Muscle of back (tissue), 3 donors: ENCODE measurements at regions not wholly inside any gene's neighbourhood (a gene's known extent, or its start where the extent isn't known, plus 50 kb on each side); places are given as distances from the start of the nearest gene placed in this dataset.
A peak's percentile ranks its signal among the peaks of the same experiment; 100 is the strongest.
"Not testable (repeated sequence)": the region's sequence is repeated elsewhere in the genome, so short reads cannot be mapped to it uniquely, and the experiment has no call there.

Experiments
- DNase-seq, 3 donors: peaks; one replicate each; pipeline versions ENCODE4 v3.0.0 to v3.0.0-alpha.2; 2013

DNA sequence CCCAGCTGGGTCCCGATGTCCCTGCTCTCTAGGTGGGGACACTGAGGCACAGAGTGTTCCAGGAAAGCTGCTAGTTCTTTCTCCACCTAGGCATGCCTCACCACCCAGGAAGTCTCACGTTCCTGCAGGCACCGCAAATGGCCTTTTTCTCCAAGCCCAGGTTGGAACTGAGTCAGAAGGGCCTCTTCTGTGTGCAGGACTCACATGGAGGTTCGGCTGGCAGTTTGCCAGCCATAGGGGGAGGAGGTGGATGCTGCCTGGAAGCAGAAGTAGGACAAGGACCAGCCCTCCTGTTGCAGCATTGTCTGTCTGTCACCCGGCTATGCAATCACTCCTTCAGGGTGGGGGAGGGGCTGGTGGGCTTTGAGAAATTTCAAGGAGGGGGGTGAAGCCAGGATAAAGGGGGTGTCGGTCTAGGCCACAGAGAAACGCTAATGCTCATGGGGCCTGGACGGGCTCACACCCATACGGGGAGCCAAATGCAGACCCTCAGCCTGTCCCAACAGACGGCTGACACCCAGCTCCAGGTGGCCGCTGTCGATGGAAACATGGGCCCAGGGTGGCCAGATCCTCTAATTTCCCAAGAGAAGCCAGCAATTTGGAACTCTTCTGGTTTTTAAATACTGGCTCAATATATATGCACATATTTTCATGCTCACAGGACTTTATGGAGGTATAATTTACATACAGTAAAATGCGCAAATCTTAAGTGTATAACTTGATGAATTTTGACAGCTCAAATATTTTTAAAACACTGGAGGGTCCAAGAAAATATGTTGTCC, 120.5 kb downstream of the PHETA1 start:
- peak in 1 of 3 donors; percentile 29 for DNase-seq

- DNase-seq = no peak
Observed at GRCh38 chr12:111247083-111247783, 121.7 kb downstream of the PHETA1 start.

- DNase-seq = no peak
Observed at GRCh38 chr12:111246477-111247011, 122.4 kb downstream of the PHETA1 start.

DNA sequence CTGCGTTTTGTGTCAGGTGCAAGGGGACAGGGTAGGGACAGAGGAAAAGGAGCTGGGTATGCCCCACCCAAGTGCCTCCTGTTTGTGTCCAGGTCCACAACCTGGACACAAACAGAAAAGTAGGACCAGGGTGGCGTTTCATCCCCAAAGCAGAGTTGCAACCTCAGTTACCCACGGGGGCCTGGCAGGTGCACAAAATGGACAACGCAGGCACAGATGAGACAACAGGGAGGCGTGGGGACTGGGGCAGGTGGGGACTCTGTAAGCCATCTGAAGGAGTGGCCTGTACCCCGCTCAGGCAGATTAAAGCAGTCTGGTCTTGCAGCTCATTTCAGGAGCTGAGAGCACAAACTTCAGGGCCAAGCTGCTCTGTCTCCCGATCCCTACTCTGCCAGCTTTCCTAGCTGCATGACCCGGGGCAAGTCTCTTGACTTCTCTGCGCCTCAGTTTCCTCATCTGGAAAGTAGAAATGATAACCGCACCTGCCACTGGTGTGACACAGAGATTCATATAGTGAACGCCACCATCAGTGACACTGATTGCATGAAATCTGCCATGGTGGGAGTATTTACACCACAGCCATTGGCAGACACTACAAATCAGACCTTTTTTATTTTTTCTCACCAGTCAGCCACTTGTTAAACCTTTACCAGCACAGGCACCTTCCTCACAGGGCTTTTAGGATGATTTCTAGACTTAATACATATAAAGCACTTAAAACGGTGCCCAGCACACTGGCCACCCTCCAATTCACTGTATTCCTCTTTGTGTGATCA, 123.0 kb downstream of the PHETA1 start:
- DNase-seq = no peak

GRCh38 chr12:111244673-111245072, 124.2 kb downstream of the PHETA1 start:
- no peak for DNase-seq

DNA sequence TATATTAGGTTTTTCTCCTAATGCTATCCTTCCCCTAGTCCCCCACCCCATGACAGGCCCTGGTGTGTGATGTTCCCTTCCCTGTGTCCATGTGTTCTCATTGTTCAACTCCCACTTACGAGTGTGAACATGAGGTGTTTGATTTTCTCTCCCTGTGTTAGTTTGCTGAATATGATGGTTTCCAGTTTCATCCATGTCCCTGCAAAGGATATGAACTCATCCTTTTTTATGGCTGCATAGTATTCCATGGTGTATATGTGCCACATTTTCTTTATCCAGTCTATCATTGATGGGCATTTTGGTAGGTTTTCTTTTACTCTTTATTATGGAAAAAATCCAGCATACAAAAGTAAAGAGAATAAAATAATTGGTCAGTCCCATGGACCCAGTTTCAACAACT, 126.1 kb downstream of the PHETA1 start:
- not testable (repeated sequence) for DNase-seq

DNA sequence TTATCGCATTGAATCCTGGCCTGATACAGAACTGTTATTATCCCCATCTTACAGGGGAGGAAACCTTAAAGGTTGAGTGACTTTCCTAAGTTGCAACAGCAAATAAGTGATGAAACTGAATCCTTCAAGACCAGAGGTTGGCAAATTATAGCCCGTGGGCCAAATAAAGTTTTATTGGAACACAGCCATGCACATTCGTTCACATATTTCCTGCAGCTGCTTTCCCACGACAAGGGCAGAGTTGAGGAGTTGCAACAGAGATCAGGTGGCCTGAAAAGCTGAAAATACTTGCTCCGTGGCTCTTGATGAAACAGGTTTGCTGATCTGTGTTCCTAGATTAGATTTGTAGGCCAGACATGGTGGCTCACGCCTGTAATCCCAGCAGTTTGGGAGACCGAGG, 126.7 kb downstream of the PHETA1 start:
- DNase-seq = no peak

GRCh38 chr12:111240374-111240773, 128.5 kb downstream of the PHETA1 start:
- no peak for DNase-seq

- no peak for DNase-seq
Observed at GRCh38 chr12:111239235-111239634, 129.7 kb downstream of the PHETA1 start.

DNA sequence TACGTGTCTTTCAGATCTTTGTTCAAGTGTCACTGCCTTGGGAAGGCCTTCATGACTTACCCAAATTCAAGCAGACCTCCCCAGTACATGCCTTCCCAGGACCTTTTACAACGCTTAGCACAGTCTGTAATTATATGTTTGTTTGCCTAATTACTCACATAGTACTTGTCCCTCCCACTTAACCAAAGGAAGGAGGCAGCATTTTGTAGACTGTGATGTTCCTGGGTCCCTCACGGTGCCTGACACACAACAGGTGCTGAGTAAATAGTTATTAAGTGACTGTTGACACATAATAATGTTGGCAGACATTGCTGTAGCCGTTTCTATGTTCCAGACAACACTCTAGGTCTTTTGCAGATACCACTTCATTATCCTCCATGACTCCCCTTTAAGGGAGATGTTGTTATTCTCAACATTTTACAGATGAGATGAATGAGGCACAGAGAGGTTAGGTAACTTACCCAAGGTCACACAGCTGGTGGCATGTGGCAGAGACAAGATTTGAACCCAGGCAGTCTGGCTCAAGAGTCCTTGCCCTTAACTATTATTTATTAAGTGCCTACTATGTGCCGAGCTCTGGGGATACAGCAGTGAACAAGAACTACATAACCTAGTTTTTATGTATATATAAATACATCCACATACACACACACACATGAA, 130.7 kb downstream of the PHETA1 start:
- DNase-seq = no peak

- DNase-seq = not testable (repeated sequence)
Observed at GRCh38 chr12:111234491-111234890, 134.4 kb downstream of the PHETA1 start.

GRCh38 chr12:111233786-111234185, 135.1 kb downstream of the PHETA1 start:
- no peak for DNase-seq

DNA sequence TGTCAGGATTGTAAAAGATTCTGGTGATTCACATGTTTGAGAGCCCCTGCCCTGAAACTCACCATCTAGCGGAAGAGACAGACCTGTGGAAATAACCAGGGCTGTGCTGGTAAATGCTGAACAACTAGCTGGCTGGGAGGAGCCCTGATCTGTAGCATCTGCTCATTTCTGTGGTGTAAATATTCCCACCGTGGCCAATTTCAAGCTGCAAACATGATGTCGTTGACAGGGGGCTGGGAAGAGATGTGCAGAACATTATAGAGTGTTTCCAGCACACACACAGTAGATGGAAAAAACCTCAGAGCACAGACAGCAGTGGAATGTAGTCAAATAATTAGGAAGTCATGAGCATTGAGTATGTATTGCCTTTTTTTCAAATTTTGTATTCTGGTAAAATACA, 138.2 kb downstream of the PHETA1 start:
- DNase-seq = no peak

DNA sequence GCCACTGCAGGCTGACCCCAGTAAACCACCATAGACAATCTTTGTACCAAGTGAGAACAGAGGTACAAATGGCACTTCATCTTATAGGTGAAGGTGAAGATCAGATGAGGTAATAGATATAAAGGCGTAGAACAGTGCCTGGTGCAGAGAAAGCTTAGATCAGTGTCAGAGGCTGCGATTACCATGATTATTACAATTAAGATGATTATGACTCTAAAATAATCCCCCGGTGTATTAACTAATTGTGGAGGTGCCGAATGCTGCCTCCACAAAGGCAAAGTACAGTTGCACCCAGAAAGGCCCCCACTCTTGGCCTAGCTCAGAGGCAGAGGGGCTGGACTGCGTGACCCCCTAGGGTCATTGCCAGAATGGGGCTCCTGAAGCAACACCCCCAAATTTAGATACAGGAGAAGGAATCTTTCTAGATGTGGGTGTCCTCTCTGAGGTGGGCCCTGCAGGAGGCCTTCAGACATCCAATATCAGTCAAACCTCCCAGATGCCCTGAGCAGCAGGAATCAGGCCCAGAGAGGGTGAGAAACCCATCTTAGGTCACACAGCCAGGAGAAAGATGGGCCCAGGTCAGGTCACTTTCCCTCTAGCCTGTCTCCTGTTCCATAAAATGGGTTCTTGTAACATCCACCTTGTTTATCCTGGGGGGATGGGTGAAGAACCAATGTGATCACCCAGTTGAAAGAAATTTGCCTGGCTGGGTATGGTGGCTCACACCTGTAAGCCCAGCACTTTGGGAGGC, 139.8 kb downstream of the PHETA1 start:
- DNase-seq = no peak

DNA sequence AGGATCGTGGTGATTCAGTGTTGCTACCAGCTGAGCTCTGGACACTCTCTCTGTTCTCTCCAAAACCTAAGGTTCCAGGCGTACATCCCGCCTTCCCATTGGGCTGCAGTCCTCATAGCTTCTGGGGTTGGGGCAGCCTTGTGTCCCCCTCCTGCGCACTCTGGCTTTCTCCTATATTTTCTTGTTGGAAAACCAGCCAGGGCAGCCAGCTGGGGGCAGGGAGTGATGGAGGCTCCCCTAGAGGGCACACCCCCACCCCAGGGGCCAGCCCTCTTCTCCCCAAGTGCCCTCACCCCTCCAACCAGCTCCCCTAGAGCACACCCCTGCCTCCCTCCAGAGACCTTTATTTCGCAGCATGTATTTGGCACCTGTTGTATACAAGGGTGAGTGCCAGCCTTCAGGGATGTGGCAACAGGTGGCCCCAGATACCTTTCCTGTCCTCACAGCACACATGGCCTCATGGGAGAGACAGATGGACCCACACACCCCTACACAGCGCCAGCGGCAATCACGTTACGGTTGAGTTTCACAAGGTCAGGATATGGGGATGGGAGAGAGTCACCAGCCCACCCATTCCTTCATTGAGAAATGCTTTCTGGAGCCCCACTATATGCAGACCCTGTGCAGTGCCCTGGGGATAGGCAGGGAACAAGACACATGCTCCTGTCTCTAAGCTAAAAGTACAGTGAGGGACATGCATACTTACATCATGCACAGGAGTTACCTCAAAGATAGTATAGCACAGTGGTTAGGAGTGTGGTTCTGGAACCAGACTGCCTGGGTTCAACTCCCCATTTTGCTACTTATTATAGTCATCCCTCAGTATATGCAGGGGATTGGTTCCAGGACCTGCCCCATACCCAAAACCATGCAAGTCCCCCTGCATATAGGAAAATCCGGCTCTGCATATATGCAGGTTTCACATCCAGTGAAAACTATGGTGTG, 141.1 kb downstream of the PHETA1 start:
- no peak for DNase-seq

DNA sequence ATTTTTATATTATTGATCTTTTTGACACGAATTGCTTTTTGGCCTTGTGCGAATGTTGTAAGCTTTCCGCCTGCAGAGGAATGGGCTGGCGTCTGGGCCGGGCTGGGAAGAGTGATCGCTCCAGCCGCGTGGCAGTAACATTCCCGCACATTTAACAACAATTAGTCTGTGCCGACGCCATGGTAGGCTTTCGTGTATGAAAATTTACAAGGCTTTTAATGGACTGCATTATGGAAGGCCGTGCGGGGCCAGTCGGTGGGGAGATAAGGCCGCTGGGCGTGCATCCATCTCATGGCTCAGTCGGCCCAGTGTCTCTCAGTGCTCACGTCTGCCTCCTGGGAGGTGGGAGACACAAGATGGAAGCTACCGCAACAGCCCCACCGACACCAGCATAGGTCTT, 142.2 kb downstream of the PHETA1 start:
- no peak for DNase-seq

DNA sequence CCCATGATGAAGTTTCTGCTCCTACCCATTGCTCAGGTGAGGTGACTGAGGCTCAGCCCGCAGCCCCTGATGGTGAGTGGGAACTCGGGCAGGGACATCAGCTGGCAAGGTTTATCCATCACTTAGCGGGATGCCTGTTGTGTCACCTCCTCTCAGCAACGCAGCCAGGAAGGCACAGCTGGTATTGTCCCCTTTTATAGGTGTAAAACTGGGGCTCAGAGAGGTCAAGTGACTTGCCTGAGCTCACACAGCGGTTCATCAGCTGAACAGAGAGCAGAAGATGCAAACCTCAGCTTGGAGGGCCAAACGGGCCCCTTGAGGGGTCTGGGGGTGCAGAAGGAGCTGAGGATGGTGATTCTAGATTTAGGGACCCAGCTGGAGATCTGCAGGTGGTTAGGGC, 143.6 kb downstream of the PHETA1 start:
- DNase-seq = no peak

DNA sequence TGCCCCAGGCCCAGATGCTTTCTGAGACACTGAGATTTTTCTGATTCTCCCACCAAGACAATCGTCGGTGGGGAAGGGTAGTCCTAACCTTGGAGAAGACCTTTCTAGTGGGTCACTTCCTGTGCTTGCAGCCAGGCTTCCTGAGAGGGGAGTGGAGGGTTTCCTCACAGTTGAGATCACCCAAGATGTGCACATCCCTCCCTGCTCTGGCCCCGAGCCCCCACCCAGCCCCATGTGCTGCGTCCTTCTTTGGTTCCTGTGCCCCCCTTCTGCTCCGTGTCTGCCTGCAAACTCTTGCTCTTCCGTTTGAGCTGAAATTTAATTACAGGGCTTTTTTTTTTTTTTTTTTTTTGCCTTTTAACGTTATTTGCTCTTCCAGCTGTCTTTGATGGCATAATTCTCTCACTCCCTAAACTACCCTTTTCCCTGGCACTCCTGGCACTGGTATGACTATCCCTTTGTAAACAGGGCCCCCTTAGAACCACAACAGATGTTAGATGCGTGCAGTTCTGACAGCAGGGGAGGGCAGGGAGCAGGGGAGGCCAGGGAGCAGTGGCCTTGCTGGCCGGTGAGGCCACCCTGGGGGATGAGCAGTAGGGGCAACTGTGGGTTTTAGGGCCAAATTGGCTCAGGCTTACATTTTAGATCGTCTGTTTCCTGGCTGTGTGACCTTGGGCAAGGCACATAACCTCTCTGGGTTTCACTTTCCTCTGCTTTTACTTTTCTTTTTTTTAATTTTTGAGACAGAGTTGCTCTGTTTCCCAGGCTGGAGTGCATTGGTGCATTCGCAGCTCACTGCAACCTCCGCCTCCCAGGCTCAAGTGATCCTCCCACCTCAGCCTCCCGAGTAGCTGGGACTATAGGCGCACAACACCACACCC, 144.5 kb downstream of the PHETA1 start:
- DNase-seq = no peak

DNA sequence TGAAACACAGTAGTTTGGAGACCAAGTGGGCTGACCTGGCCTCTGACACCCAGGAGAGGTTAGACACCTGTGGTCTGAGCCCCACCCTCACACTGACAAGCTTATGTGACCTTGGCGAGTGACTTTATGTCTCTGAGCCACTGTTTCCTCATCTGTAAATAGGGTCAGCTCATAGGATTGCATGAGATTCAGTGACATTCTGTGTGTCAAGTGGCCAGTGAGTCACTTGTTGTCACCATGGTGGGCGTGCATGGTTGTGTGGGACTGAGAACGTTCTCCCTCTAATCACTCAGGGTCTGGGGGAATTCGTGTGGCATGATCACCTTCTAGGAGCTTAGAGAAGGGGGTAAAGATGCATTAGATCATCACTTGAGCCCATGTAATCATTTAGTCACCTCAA, 146.4 kb downstream of the PHETA1 start:
- no peak for DNase-seq
